ENCODE measurements at regions not wholly inside any gene's neighbourhood (a gene's known extent, or its start where the extent isn't known, plus 50 kb on each side); places are given as distances from the start of the nearest gene placed in this dataset.

DNA sequence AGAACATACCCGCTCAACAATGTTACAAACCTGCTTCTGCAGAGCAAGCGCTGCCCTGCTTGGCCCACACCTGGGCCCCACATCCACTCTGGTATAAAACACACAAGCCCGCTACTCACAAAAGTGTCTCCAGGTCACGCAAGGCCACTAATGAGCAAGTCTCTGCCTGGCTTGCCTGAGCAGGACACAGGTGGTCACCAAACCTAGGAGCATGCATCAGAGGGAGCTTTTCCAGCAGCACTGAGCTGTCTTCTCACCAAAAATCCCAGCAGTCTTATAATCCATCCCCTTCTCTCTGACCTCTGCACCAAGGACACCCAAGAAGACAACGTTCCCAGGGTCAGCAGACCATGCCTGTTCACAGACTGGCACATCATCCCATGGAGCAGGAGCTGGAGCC is 100.8 kb downstream of the DLL1 start:
- ChIA-PET POLR2A (no interaction called here), CTCF (no interaction called here)
- H3K27me3 ChIP-seq (ENCODE audit: control insufficient read depth, insufficient read depth, low read length), result no peaks in the 10 kb centered on the region
- DNase-seq (ENCODE audit: low read depth, low spot score), result no peak
- TF ChIP-seq CTCF (IDR thresholded peaks at IDR 0.05; ENCODE audit: low read depth, low read length), result no peak
- no peak overlapping the region for H3K4me3 ChIP-seq (ENCODE audit: low read depth, low read length)
- no peak overlapping the region for H3K27ac ChIP-seq (ENCODE audit: low read depth, low read length)
- H3K9me3 ChIP-seq (ENCODE audit: control insufficient read depth, insufficient read depth, low read length), result peaks cover 70% of the 10 kb centered on the region

DNA sequence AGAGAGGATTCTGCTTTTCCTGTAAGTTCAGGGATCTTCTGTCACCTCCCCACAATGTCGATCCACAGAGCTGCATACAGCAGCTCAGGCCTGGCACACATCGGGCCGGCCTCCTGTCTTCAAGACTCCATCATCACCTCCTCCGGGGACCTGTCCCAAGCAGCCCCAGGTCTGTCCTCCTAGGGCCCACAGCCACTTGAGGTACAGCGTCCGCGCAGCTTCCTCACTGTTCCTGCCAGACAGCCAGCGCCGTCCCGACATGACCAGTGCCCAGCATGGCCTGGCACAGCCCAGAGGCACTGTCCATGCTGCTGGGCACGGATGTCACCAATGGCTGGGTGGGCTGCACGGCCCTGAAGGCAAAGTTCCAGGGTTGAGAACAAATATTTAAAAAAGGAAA is 101.6 kb downstream of the DLL1 start:
- no peak overlapping the region for H3K27ac ChIP-seq (ENCODE audit: low read depth, low read length)
- no peak for TF ChIP-seq CTCF (IDR thresholded peaks at IDR 0.05; ENCODE audit: low read depth, low read length)
- no peaks in the 10 kb centered on the region for H3K27me3 ChIP-seq (ENCODE audit: control insufficient read depth, insufficient read depth, low read length)
- ChIA-PET CTCF (no interaction called here), POLR2A (no interaction called here)
- no peak overlapping the region for H3K4me3 ChIP-seq (ENCODE audit: low read depth, low read length)
- H3K9me3 ChIP-seq (ENCODE audit: control insufficient read depth, insufficient read depth, low read length), result peaks cover 76% of the 10 kb centered on the region
- no peak for DNase-seq (ENCODE audit: low read depth, low spot score)

DNA sequence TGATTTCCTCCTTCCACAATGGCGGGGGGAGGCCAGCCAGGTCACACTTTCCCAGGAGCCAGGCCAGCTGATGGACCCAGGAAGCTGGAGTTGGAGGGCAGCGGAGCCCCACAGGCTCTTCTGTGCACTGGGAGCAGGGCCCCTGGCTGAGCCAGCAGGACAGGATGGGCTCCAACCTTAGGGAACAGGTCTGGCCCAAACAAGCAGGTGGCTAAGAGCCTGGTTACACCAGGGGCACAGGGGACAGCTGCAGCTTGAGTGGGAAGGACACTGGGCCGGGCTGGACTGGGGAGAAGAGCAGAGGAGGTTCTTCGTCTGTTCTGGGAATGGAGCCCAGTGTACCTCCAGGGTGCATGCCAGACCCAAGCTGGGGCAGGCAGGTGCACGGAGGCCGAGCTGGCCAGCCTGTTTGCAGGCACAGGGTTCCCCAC is 102.3 kb downstream of the DLL1 start:
- no peak for TF ChIP-seq CTCF (IDR thresholded peaks at IDR 0.05; ENCODE audit: low read depth, low read length)
- Histone ChIP-seq H3K9me3 (ENCODE audit: control insufficient read depth, insufficient read depth, low read length) (peaks cover 78% of the 10 kb centered on the region), H3K4me3 (ENCODE audit: low read depth, low read length) (no peak overlapping the region), H3K27me3 (ENCODE audit: control insufficient read depth, insufficient read depth, low read length) (no peaks in the 10 kb centered on the region), H3K27ac (ENCODE audit: low read depth, low read length) (no peak overlapping the region)
- no peak for DNase-seq (ENCODE audit: low read depth, low spot score)
- ChIA-PET CTCF (no interaction called here), POLR2A (no interaction called here)

GRCh38 chr6:170187669-170188566 is 103.0 kb downstream of the DLL1 start:
- Histone ChIP-seq H3K9me3 (ENCODE audit: control insufficient read depth, insufficient read depth, low read length) (peaks cover 76% of the 10 kb centered on the region), H3K27me3 (ENCODE audit: control insufficient read depth, insufficient read depth, low read length) (no peaks in the 10 kb centered on the region), H3K27ac (ENCODE audit: low read depth, low read length) (no peak overlapping the region), H3K4me3 (ENCODE audit: low read depth, low read length) (no peak overlapping the region)
- ChIA-PET POLR2A (no interaction called here), CTCF (no interaction called here)
- no peak for TF ChIP-seq CTCF (IDR thresholded peaks at IDR 0.05; ENCODE audit: low read depth, low read length)
- no peak for DNase-seq (ENCODE audit: low read depth, low spot score)

DNA sequence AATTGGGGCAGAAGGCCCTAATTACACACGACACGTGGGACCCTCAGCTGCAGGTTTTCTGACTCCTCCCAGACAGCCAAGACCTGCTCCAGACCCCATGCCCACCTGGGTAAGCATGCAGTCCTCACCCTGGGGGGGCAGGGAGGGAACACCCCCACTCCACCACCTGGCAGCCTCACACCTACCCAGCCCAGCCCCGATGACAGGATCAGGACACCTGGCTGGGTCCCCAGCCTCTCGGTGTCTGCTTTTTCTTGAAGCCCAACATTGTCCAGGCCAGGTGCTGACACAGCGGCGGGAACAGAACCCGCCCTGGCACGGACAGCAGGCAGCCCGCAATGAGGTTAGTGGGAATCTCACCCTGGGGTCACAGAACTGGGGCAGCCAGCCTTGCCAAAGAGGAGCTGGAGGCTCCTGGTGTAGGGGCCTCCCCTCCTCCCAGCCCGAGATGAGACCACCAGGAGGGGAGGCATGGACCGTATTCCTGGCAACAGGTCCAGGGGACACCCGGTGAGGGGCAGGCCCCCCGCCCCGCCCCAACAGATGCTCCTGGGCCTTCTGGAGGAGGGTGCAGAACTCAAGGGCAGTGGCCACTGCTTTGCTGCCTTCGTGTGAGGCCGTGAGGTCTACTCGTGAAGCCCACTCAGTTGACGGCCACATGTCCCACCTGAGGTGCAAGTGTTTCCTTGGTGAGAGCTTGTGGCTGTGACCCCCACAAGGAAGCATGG is 103.8 kb downstream of the DLL1 start:
- Histone ChIP-seq H3K27ac (ENCODE audit: low read depth, low read length) (no peak overlapping the region), H3K4me3 (ENCODE audit: low read depth, low read length) (no peak overlapping the region), H3K27me3 (ENCODE audit: control insufficient read depth, insufficient read depth, low read length) (no peaks in the 10 kb centered on the region), H3K9me3 (ENCODE audit: control insufficient read depth, insufficient read depth, low read length) (peaks cover 76% of the 10 kb centered on the region)
- CTCF ChIA-PET, result no interaction called here
- POLR2A ChIA-PET, result no interaction called here
- DNase-seq (ENCODE audit: low read depth, low spot score), result no peak
- TF ChIP-seq CTCF (IDR thresholded peaks at IDR 0.05; ENCODE audit: low read depth, low read length), result no peak
